Skeletal muscle tissue (tissue), 3 donors: ENCODE measurements at regions not wholly inside any gene's neighbourhood (a gene's known extent, or its start where the extent isn't known, plus 50 kb on each side); places are given as distances from the start of the nearest gene placed in this dataset.

Experiments used
- H3K27ac ChIP-seq: one replicate; pipeline ENCODE4 v1.7.0; 2013; ENCODE audit warnings: mild to moderate bottlenecking, low read depth, low read length, inconsistent platforms
- H3K27me3 ChIP-seq, 3 donors: one replicate each; pipeline ENCODE4 v1.7.0; 2013; ENCODE audit warnings: low read length in 3 of 3; ENCODE audit not compliant: control insufficient read depth in 3 of 3, insufficient read depth in 3 of 3
- H3K36me3 ChIP-seq, 3 donors: one replicate each; pipeline ENCODE4 v1.7.0; 2013; ENCODE audit warnings: low read length in 3 of 3; ENCODE audit not compliant: control insufficient read depth in 3 of 3, insufficient read depth in 3 of 3
- H3K4me1 ChIP-seq, 3 donors: one replicate each; pipeline ENCODE4 v1.7.0; 2013; ENCODE audit warnings: low read length in 3 of 3, mild to moderate bottlenecking in 3 of 3; ENCODE audit not compliant: control insufficient read depth in 3 of 3, insufficient read depth in 3 of 3
- H3K4me3 ChIP-seq, 3 donors: one replicate each; pipeline ENCODE4 v1.7.0; 2013; ENCODE audit warnings: low read length in 3 of 3
- H3K9ac ChIP-seq, 3 donors: one replicate each; pipeline ENCODE4 v1.7.0; 2013; ENCODE audit warnings: low read length in 3 of 3, mild to moderate bottlenecking in 3 of 3, moderate library complexity in 2 of 3, low read depth in 1 of 3
- H3K9me3 ChIP-seq, 3 donors: one replicate each; pipeline ENCODE4 v1.7.0; 2013; ENCODE audit warnings: low read length in 3 of 3; ENCODE audit not compliant: control insufficient read depth in 3 of 3
- donor health status: Osteomylitis.

GRCh38 chr6:141705431-141705830 is 427.3 kb upstream of the GJE1 start:
- no peaks in the 10 kb centered on the region for H3K36me3 ChIP-seq
- H3K9ac ChIP-seq: no peak overlapping the region
- no peak overlapping the region for H3K4me3 ChIP-seq
- no peaks in the 10 kb centered on the region for H3K4me1 ChIP-seq
- no peak overlapping the region for H3K27ac ChIP-seq
- H3K27me3 ChIP-seq: no peaks in the 10 kb centered on the region
- no peaks in the 10 kb centered on the region for H3K9me3 ChIP-seq

- Histone ChIP-seq H3K9ac (no peak overlapping the region), H3K36me3 (no peaks in the 10 kb centered on the region), H3K9me3 (no peaks in the 10 kb centered on the region), H3K27me3 (no peaks in the 10 kb centered on the region), H3K4me3 (no peak overlapping the region), H3K4me1 (no peaks in the 10 kb centered on the region), H3K27ac (no peak overlapping the region)
Measured at GRCh38 chr6:141704151-141704550, 428.6 kb upstream of the GJE1 start.

- H3K9me3 ChIP-seq: no peaks in the 10 kb centered on the region
- no peaks in the 10 kb centered on the region for H3K27me3 ChIP-seq
- no peak overlapping the region for H3K27ac ChIP-seq
- H3K36me3 ChIP-seq: no peaks in the 10 kb centered on the region
- no peaks in the 10 kb centered on the region for H3K4me1 ChIP-seq
- H3K4me3 ChIP-seq: no peak overlapping the region
- no peak overlapping the region for H3K9ac ChIP-seq
Measured at GRCh38 chr6:141701732-141702131, 431.0 kb upstream of the GJE1 start.

GRCh38 chr6:141700819-141701218 is 431.9 kb upstream of the GJE1 start:
- Histone ChIP-seq H3K9me3 (no peaks in the 10 kb centered on the region), H3K27ac (no peak overlapping the region)

GRCh38 chr6:141688916-141689315 is 443.8 kb upstream of the GJE1 start:
- H3K4me3 ChIP-seq: no peak overlapping the region
- H3K9me3 ChIP-seq: no peaks in the 10 kb centered on the region

More at GRCh38 chr6:141700819-141701218, 431.9 kb upstream of the GJE1 start:
- no peaks in the 10 kb centered on the region for H3K27me3 ChIP-seq
- no peak overlapping the region for H3K9ac ChIP-seq
- H3K4me3 ChIP-seq: no peak overlapping the region
- H3K36me3 ChIP-seq: no peaks in the 10 kb centered on the region
- no peaks in the 10 kb centered on the region for H3K4me1 ChIP-seq

GRCh38 chr6:141685416-141685815 is 447.3 kb upstream of the GJE1 start:
- Histone ChIP-seq H3K27ac (no peak overlapping the region), H3K4me1 (no peaks in the 10 kb centered on the region), H3K4me3 (no peak overlapping the region), H3K27me3 (no peaks in the 10 kb centered on the region), H3K9ac (no peak overlapping the region), H3K9me3 (no peaks in the 10 kb centered on the region), H3K36me3 (no peaks in the 10 kb centered on the region)

More at GRCh38 chr6:141688916-141689315, 443.8 kb upstream of the GJE1 start:
- no peaks in the 10 kb centered on the region for H3K36me3 ChIP-seq
- H3K27me3 ChIP-seq: no peaks in the 10 kb centered on the region
- H3K4me1 ChIP-seq: no peaks in the 10 kb centered on the region
- H3K27ac ChIP-seq: no peak overlapping the region
- H3K9ac ChIP-seq: no peak overlapping the region

- Histone ChIP-seq H3K4me1 (no peaks in the 10 kb centered on the region), H3K4me3 (no peak overlapping the region)
Measured at GRCh38 chr6:141682391-141682790, 450.3 kb upstream of the GJE1 start.

GRCh38 chr6:141677598-141678211 is 455.0 kb upstream of the GJE1 start:
- Histone ChIP-seq H3K36me3 (no peaks in the 10 kb centered on the region), H3K9ac (no peak overlapping the region), H3K4me3 (no peak overlapping the region), H3K27ac (no peak overlapping the region), H3K4me1 (no peaks in the 10 kb centered on the region), H3K9me3 (no peaks in the 10 kb centered on the region), H3K27me3 (no peaks in the 10 kb centered on the region)

More at GRCh38 chr6:141682391-141682790, 450.3 kb upstream of the GJE1 start:
- H3K27ac ChIP-seq: no peak overlapping the region
- no peaks in the 10 kb centered on the region for H3K27me3 ChIP-seq
- no peaks in the 10 kb centered on the region for H3K36me3 ChIP-seq
- H3K9ac ChIP-seq: no peak overlapping the region
- H3K9me3 ChIP-seq: no peaks in the 10 kb centered on the region

- Histone ChIP-seq H3K4me3 (no peak overlapping the region), H3K9ac (no peak overlapping the region), H3K27me3 (no peaks in the 10 kb centered on the region), H3K9me3 (no peaks in the 10 kb centered on the region), H3K36me3 (no peaks in the 10 kb centered on the region), H3K4me1 (no peaks in the 10 kb centered on the region), H3K27ac (no peak overlapping the region)
Measured at GRCh38 chr6:141675957-141676356, 456.8 kb upstream of the GJE1 start.

- no peaks in the 10 kb centered on the region for H3K4me1 ChIP-seq
- H3K36me3 ChIP-seq: no peaks in the 10 kb centered on the region
- no peak overlapping the region for H3K4me3 ChIP-seq
- no peak overlapping the region for H3K9ac ChIP-seq
- no peaks in the 10 kb centered on the region for H3K27me3 ChIP-seq
- no peaks in the 10 kb centered on the region for H3K9me3 ChIP-seq
- no peak overlapping the region for H3K27ac ChIP-seq
Measured at GRCh38 chr6:141669141-141669540, 463.6 kb upstream of the GJE1 start.
